Stimulated activated naive CD8-positive, alpha-beta T cell treated with anti-CD3 and anti-CD28 coated beads, Interleukin-15, Interleukin-2, amounts not matched to agents 100 ng/mL and 50 ng/mL, for 24 hours (primary cell): ENCODE measurements at regions not wholly inside any gene's neighbourhood (a gene's known extent, or its start where the extent isn't known, plus 50 kb on each side); places are given as distances from the start of the nearest gene placed in this dataset.

Experiments
- H3K27ac Mint-ChIP-seq: one replicate; pipeline ENCODE4 v1.8.0; 2021; ENCODE audit warnings: mild to moderate bottlenecking, mixed read lengths
- H3K27me3 Mint-ChIP-seq: one replicate; pipeline ENCODE4 v1.8.0; 2021; ENCODE audit warnings: mixed read lengths
- H3K36me3 Mint-ChIP-seq: one replicate; pipeline ENCODE4 v1.8.0; 2021; ENCODE audit warnings: low read depth, mixed read lengths
- H3K4me1 Mint-ChIP-seq: one replicate; pipeline ENCODE4 v1.8.0; 2021; ENCODE audit warnings: low read depth, mixed read lengths
- H3K4me3 Mint-ChIP-seq: one replicate; pipeline ENCODE4 v1.8.0; 2021; ENCODE audit warnings: mild to moderate bottlenecking, mixed read lengths
- H3K9me3 Mint-ChIP-seq: one replicate; pipeline ENCODE4 v1.8.0; 2021; ENCODE audit warnings: mixed read lengths

GRCh38 chr5:117255211-117256027 lies 680.8 kb upstream of the SEMA6A start:
- Mint-ChIP-seq H3K9me3 (peaks cover 5% of the 10 kb centered on the region), H3K27me3 (no peaks in the 10 kb centered on the region), H3K27ac (no peak overlapping the region), H3K4me1 (no peaks in the 10 kb centered on the region), H3K4me3 (no peak overlapping the region), H3K36me3 (no peaks in the 10 kb centered on the region)

GRCh38 chr5:117252566-117252965 lies 677.9 kb upstream of the SEMA6A start:
- no peak overlapping the region for H3K4me3 Mint-ChIP-seq

GRCh38 chr5:117249086-117249815 lies 674.6 kb upstream of the SEMA6A start:
- Mint-ChIP-seq H3K4me1 (no peaks in the 10 kb centered on the region), H3K4me3 (no peak overlapping the region), H3K27ac (no peak overlapping the region)

More at GRCh38 chr5:117252566-117252965, 677.9 kb upstream of the SEMA6A start:
- Mint-ChIP-seq H3K36me3 (no peaks in the 10 kb centered on the region), H3K27ac (no peak overlapping the region), H3K9me3 (peaks cover 5% of the 10 kb centered on the region), H3K4me1 (no peaks in the 10 kb centered on the region), H3K27me3 (no peaks in the 10 kb centered on the region)

GRCh38 chr5:117246424-117246823 lies 671.8 kb upstream of the SEMA6A start:
- H3K27ac Mint-ChIP-seq, result no peak overlapping the region
- no peaks in the 10 kb centered on the region for H3K4me1 Mint-ChIP-seq
- no peaks in the 10 kb centered on the region for H3K9me3 Mint-ChIP-seq
- H3K27me3 Mint-ChIP-seq, result no peaks in the 10 kb centered on the region
- H3K4me3 Mint-ChIP-seq, result no peak overlapping the region
- no peaks in the 10 kb centered on the region for H3K36me3 Mint-ChIP-seq

More at GRCh38 chr5:117249086-117249815, 674.6 kb upstream of the SEMA6A start:
- Mint-ChIP-seq H3K9me3 (peaks cover 5% of the 10 kb centered on the region), H3K36me3 (no peaks in the 10 kb centered on the region), H3K27me3 (no peaks in the 10 kb centered on the region)

GRCh38 chr5:117245130-117245529 lies 670.5 kb upstream of the SEMA6A start:
- Mint-ChIP-seq H3K9me3 (peaks cover 8% of the 10 kb centered on the region), H3K27me3 (no peaks in the 10 kb centered on the region), H3K36me3 (no peaks in the 10 kb centered on the region), H3K27ac (no peak overlapping the region), H3K4me3 (no peak overlapping the region), H3K4me1 (no peaks in the 10 kb centered on the region)

DNA sequence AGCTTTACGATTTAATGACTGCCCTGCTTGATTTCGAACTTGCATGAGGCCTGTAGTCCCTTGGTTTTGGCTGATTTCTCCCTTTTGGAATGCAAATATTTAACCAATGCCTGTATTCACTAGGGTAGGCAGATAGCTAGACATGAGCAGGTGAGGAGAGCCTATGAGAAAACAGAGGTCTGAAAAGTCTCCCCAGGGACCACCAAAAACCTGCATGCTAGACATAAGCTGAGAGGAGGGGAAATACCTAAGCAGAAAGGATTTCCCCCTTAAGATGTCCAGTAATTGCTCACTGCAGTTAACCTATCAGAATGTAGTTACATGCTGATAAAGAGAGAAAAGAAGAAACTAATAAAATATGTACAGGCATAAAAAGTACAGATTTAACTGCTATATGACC lies 667.4 kb upstream of the SEMA6A start:
- Mint-ChIP-seq H3K4me3 (no peak overlapping the region), H3K4me1 (no peaks in the 10 kb centered on the region), H3K9me3 (peaks cover 13% of the 10 kb centered on the region), H3K27me3 (no peaks in the 10 kb centered on the region), H3K27ac (no peak overlapping the region), H3K36me3 (no peaks in the 10 kb centered on the region)

DNA sequence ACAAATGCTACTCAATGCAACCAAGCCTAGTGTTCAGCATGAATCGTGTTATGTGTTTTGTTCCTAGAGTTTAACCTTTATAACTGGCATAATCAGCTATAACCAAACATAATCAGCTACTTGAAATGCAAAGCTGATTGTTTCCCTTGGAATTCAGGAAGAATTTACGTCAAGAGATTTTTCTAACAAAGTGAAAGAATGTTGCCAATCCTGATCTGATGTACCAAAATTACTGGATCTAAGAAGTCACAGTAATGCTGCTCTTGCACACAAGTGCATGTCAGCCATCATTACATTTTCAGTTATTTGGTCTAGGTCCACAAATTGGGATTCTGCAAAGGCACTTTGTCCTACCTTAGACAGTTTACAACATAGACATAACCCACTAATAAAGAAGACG lies 662.3 kb upstream of the SEMA6A start:
- H3K4me1 Mint-ChIP-seq, result no peaks in the 10 kb centered on the region
- no peak overlapping the region for H3K4me3 Mint-ChIP-seq
- peaks cover 13% of the 10 kb centered on the region for H3K9me3 Mint-ChIP-seq
- H3K27me3 Mint-ChIP-seq, result no peaks in the 10 kb centered on the region
- H3K27ac Mint-ChIP-seq, result no peak overlapping the region
- no peaks in the 10 kb centered on the region for H3K36me3 Mint-ChIP-seq

- Mint-ChIP-seq H3K36me3 (no peaks in the 10 kb centered on the region), H3K27ac (no peak overlapping the region), H3K9me3 (peaks cover 12% of the 10 kb centered on the region), H3K4me3 (no peak overlapping the region), H3K27me3 (no peaks in the 10 kb centered on the region), H3K4me1 (no peaks in the 10 kb centered on the region)
These were observed 661.2 kb upstream of the SEMA6A start for GRCh38 chr5:117235786-117236185.

- Mint-ChIP-seq H3K4me1 (no peaks in the 10 kb centered on the region), H3K4me3 (no peak overlapping the region), H3K27ac (no peak overlapping the region), H3K36me3 (no peaks in the 10 kb centered on the region), H3K9me3 (no peaks in the 10 kb centered on the region), H3K27me3 (no peaks in the 10 kb centered on the region)
These were observed 655.8 kb upstream of the SEMA6A start for GRCh38 chr5:117230375-117230774.

DNA sequence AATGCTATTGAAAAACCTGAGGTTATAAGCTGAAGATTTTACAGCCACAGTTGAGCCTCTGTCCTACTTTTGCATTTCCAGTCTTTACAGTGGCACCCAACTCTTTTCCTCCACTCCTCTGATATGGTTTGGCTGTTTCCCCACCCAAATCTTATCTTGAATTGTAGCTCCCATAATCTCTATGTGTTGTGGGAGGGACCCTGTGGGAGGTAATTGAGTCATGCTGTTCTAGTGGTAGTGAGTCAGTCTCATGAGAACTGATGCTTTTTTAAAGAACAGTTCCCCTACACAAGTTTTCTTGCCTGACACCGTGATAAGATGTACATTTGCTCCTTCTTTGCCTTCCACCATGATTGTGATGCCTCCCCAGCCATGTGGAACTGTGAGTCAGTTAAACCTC lies 646.1 kb upstream of the SEMA6A start:
- Mint-ChIP-seq H3K27ac (no peak overlapping the region), H3K36me3 (no peaks in the 10 kb centered on the region), H3K4me1 (no peaks in the 10 kb centered on the region), H3K4me3 (no peak overlapping the region), H3K9me3 (peaks cover 14% of the 10 kb centered on the region), H3K27me3 (no peaks in the 10 kb centered on the region)

DNA sequence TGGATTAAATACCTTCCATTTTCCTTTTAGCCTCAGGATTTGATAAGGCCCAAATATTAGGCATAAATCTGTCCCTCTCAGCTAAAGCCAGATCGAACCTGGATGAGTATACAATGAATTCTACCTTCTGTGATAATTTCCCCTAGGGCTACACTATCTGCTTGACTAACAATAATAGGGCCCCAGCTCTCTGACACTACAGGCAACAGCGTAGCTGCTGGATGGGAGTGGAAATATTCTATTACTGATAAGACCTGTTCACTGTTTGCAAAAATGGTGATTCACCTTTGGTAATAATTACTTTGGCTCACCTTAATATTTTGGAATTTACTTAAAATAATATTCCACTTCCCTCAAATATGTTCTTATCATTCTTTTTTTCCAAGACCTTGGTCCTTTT lies 644.2 kb upstream of the SEMA6A start:
- no peaks in the 10 kb centered on the region for H3K4me1 Mint-ChIP-seq
- no peaks in the 10 kb centered on the region for H3K27me3 Mint-ChIP-seq
- H3K27ac Mint-ChIP-seq, result no peak overlapping the region
- no peak overlapping the region for H3K4me3 Mint-ChIP-seq
- H3K36me3 Mint-ChIP-seq, result no peaks in the 10 kb centered on the region
- peaks cover 11% of the 10 kb centered on the region for H3K9me3 Mint-ChIP-seq

GRCh38 chr5:117212866-117213265 lies 638.2 kb upstream of the SEMA6A start:
- Mint-ChIP-seq H3K4me1 (no peaks in the 10 kb centered on the region), H3K27ac (no peak overlapping the region)

GRCh38 chr5:117210796-117211195 lies 636.2 kb upstream of the SEMA6A start:
- Mint-ChIP-seq H3K36me3 (no peaks in the 10 kb centered on the region), H3K27ac (no peak overlapping the region), H3K9me3 (peaks cover 9% of the 10 kb centered on the region), H3K4me1 (no peaks in the 10 kb centered on the region), H3K4me3 (no peak overlapping the region), H3K27me3 (no peaks in the 10 kb centered on the region)

More at GRCh38 chr5:117212866-117213265, 638.2 kb upstream of the SEMA6A start:
- Mint-ChIP-seq H3K27me3 (no peaks in the 10 kb centered on the region), H3K9me3 (peaks cover 10% of the 10 kb centered on the region), H3K4me3 (no peak overlapping the region), H3K36me3 (no peaks in the 10 kb centered on the region)

GRCh38 chr5:117209479-117209878 lies 634.9 kb upstream of the SEMA6A start:
- H3K9me3 Mint-ChIP-seq, result peaks cover 9% of the 10 kb centered on the region
- no peaks in the 10 kb centered on the region for H3K36me3 Mint-ChIP-seq
- no peak overlapping the region for H3K4me3 Mint-ChIP-seq
- H3K4me1 Mint-ChIP-seq, result no peaks in the 10 kb centered on the region
- no peaks in the 10 kb centered on the region for H3K27me3 Mint-ChIP-seq
- no peak overlapping the region for H3K27ac Mint-ChIP-seq

GRCh38 chr5:117207088-117207668 lies 632.6 kb upstream of the SEMA6A start:
- Mint-ChIP-seq H3K4me1 (no peaks in the 10 kb centered on the region), H3K4me3 (no peak overlapping the region), H3K9me3 (peaks cover 11% of the 10 kb centered on the region), H3K27me3 (no peaks in the 10 kb centered on the region), H3K27ac (no peak overlapping the region), H3K36me3 (no peaks in the 10 kb centered on the region)
